A549 (cell line): ENCODE measurements at regions not wholly inside any gene's neighbourhood (a gene's known extent, or its start where the extent isn't known, plus 50 kb on each side); places are given as distances from the start of the nearest gene placed in this dataset.

ENCODE experiments used
- ATAC-seq, 2 experiments: fragments of 200-7000 bp in 1 of 2; fragments of >200 bp in 1 of 2; cut with Nextera tagmentation in 1 of 2; cut with Tn5 transposase in 1 of 2; 3 replicates each; pipeline versions ENCODE4 v1.8.0 to v1.9.1; 2018 to 2020; ENCODE audit warnings: mild to moderate bottlenecking in 1 of 2, moderate library complexity in 1 of 2
- CTCF ChIA-PET: fragments of 300-600 bp; sonication (Branson Sonifier 250); formaldehyde crosslinking; extraction: SDS; loops from one replicate; lab custom pipeline; 2021; ENCODE audit warnings: antibody characterized with exemption, inconsistent platforms; lab: Yijun Ruan, JAX
- POLR2A ChIA-PET: fragments of 350-600 bp; formaldehyde crosslinking; extraction: SDS; loops from one replicate; lab custom pipeline; 2021; ENCODE audit warnings: antibody characterized with exemption, inconsistent platforms; lab: Yijun Ruan, JAX
- DNase-seq, 2 experiments: peaks; one replicate each; pipeline versions ENCODE4 v3.0.0 to v3.0.0-alpha.2; 2011 to 2016; ENCODE audit warnings: low read depth in 1 of 2, low spot score in 1 of 2
- FAIRE-seq: peaks from 2 replicates; lab custom pipeline; 2011; peaks lifted over from hg19 to GRCh38; lab: Jason Lieb, UNC
- H3K27ac ChIP-seq, 2 experiments: fragments of >200 bp; sonication (Bioruptor Twin); formaldehyde crosslinking; 3 replicates each; pipeline ENCODE4 v1.5.1; 2016 to 2017
- H3K4me1 ChIP-seq: fragments of >200 bp; sonication (Bioruptor Twin); formaldehyde crosslinking; 3 replicates; pipeline ENCODE4 v1.6.1; 2016
- H3K4me2 ChIP-seq: fragments of >200 bp; sonication (Bioruptor Twin); formaldehyde crosslinking; 3 replicates; pipeline ENCODE4 v1.6.1; 2016
- H3K4me3 ChIP-seq: fragments of >200 bp; sonication (Bioruptor Twin); formaldehyde crosslinking; 3 replicates; pipeline ENCODE4 v1.5.1; 2016
- H3K9me3 ChIP-seq: fragments of >200 bp; sonication (Bioruptor Twin); formaldehyde crosslinking; 3 replicates; pipeline ENCODE4 v1.6.1; 2016
- CBX2 ChIP-seq: fragments of 200-600 bp; sonication (generic); IDR thresholded peaks from 2 replicates; pipeline ENCODE4 v1.6.1; 2016; ENCODE audit warnings: low read depth, mild to moderate bottlenecking, borderline replicate concordance
- CBX8 ChIP-seq: fragments of 200-600 bp; sonication (generic); IDR thresholded peaks from 2 replicates; pipeline ENCODE4 v1.6.1; 2016
- CEBPB ChIP-seq, 2 experiments: fragments of >200 bp in 1 of 2; sonication (Bioruptor Twin) in 1 of 2; formaldehyde crosslinking in 1 of 2; IDR thresholded peaks; 2 replicates each; pipeline ENCODE4 v1.6.1; 2012 to 2016
- CHD2 ChIP-seq: fragments of 150-350 bp; IDR thresholded peaks from 2 replicates; pipeline ENCODE4 v1.6.1; 2014; ENCODE audit warnings: low read length; ENCODE audit not compliant: partially characterized antibody
- CHD4 ChIP-seq: fragments of 200-600 bp; sonication (generic); IDR thresholded peaks from 2 replicates; pipeline ENCODE4 v1.6.1; 2016; ENCODE audit warnings: antibody characterized with exemption, mild to moderate bottlenecking, borderline replicate concordance
- EHF ChIP-seq: fragments of 250-450 bp; sonication (Bioruptor Pico); IDR thresholded peaks from 2 replicates; pipeline ENCODE4 v1.5.0; 2020; ENCODE audit warnings: mild to moderate bottlenecking
- EHMT2 ChIP-seq: fragments of 200-600 bp; sonication (generic); IDR thresholded peaks from 2 replicates; pipeline ENCODE4 v1.6.1; 2016; ENCODE audit warnings: antibody characterized with exemption, low read depth, mild to moderate bottlenecking, moderate library complexity
- ESRRA ChIP-seq: fragments of 150-350 bp; IDR thresholded peaks from 2 replicates; pipeline ENCODE4 v1.6.1; 2014; ENCODE audit warnings: mild to moderate bottlenecking, low read length, borderline replicate concordance
- FOSB ChIP-seq: fragments of 250-450 bp; sonication (Bioruptor Pico); IDR thresholded peaks from 2 replicates; pipeline ENCODE4 v1.5.0; 2020; ENCODE audit warnings: mild to moderate bottlenecking, moderate library complexity
- GATA3 ChIP-seq: IDR thresholded peaks from 2 replicates; pipeline ENCODE4 v1.6.1; 2012; ENCODE audit warnings: borderline replicate concordance
- HEYL ChIP-seq: fragments of 250-450 bp; sonication (Bioruptor Pico); IDR thresholded peaks from 2 replicates; pipeline ENCODE4 v1.8.0; 2021; ENCODE audit warnings: mild to moderate bottlenecking, moderate library complexity
- HOXB13 ChIP-seq: fragments of 250-450 bp; sonication (Bioruptor Pico); IDR thresholded peaks from 2 replicates; pipeline ENCODE4 v1.5.0; 2020; ENCODE audit warnings: low read depth, mild to moderate bottlenecking, moderate library complexity
- HOXB5 ChIP-seq: fragments of 250-450 bp; sonication (Bioruptor Pico); IDR thresholded peaks from 2 replicates; pipeline ENCODE4 v1.5.0; 2020; ENCODE audit warnings: mild to moderate bottlenecking, moderate library complexity
- MYC ChIP-seq: IDR thresholded peaks from 2 replicates; pipeline ENCODE4 v1.6.1; 2012; ENCODE audit warnings: mild to moderate bottlenecking, inconsistent platforms, low read length, improper control_type of control experiment, borderline replicate concordance
- NPAS2 ChIP-seq: fragments of 250-450 bp; sonication (Bioruptor Pico); IDR thresholded peaks from 2 replicates; pipeline ENCODE4 v1.8.0; 2022; ENCODE audit warnings: mild to moderate bottlenecking, moderate library complexity, borderline replicate concordance
- NR3C1 ChIP-seq: fragments of >200 bp; sonication (Bioruptor Twin); formaldehyde crosslinking; IDR thresholded peaks from 3 replicates; pipeline ENCODE4 v1.6.1; 2017
- POLR2A ChIP-seq: IDR thresholded peaks from 2 replicates; pipeline ENCODE4 v1.6.1; 2012; ENCODE audit warnings: mild to moderate bottlenecking, low read length
- POLR2AphosphoS2 ChIP-seq: conservative IDR thresholded peaks from 2 replicates; pipeline ENCODE4 v1.6.1; 2012; ENCODE audit warnings: low read length, improper control_type of control experiment, inconsistent platforms
- RCOR1 ChIP-seq: fragments of 150-350 bp; IDR thresholded peaks from 2 replicates; pipeline ENCODE4 v1.6.1; 2014; ENCODE audit warnings: antibody characterized with exemption, low read length, low read depth
- RFX5 ChIP-seq: fragments of 450-650 bp; IDR thresholded peaks from 2 replicates; pipeline ENCODE4 v1.7.1; 2014; ENCODE audit warnings: antibody characterized with exemption, mild to moderate bottlenecking, moderate library complexity
- TFCP2L1 ChIP-seq: fragments of 250-450 bp; sonication (Bioruptor Pico); IDR thresholded peaks from 2 replicates; pipeline ENCODE4 v1.5.0; 2021; ENCODE audit warnings: mild to moderate bottlenecking
- ZC3H11A ChIP-seq: fragments of 450-650 bp; IDR thresholded peaks from 2 replicates; pipeline ENCODE4 v1.6.1; 2014; ENCODE audit warnings: antibody characterized with exemption, mild to moderate bottlenecking
- ZFP36 ChIP-seq: fragments of 450-650 bp; IDR thresholded peaks from 2 replicates; pipeline ENCODE4 v1.6.1; 2014; ENCODE audit warnings: borderline replicate concordance; ENCODE audit not compliant: partially characterized antibody
- WGBS: methylation state at CpG from one replicate; pipeline ENCODE4 v1.1.6; 2017; ENCODE audit errors: missing lambda C conversion rate; 5-methylcytosine and 5-hydroxymethylcytosine counted together
- TF ChIP-seq, protein P1 (sequence below): fragments of 200-600 bp; sonication (generic); IDR thresholded peaks from 2 replicates; pipeline ENCODE4 v1.6.1; 2016; ENCODE audit warnings: antibody characterized with exemption, mild to moderate bottlenecking, moderate library complexity
- TF ChIP-seq, protein P2 (sequence below): fragments of 150-350 bp; IDR thresholded peaks from 2 replicates; pipeline ENCODE4 v1.6.1; 2014; ENCODE audit warnings: low read depth, mild to moderate bottlenecking, low read length
- TF ChIP-seq, protein P3 (sequence below): fragments of 250-450 bp; sonication (Bioruptor Pico); IDR thresholded peaks from 2 replicates; pipeline ENCODE4 v1.5.0; 2020; ENCODE audit warnings: low read depth, mild to moderate bottlenecking, moderate library complexity

DNA sequence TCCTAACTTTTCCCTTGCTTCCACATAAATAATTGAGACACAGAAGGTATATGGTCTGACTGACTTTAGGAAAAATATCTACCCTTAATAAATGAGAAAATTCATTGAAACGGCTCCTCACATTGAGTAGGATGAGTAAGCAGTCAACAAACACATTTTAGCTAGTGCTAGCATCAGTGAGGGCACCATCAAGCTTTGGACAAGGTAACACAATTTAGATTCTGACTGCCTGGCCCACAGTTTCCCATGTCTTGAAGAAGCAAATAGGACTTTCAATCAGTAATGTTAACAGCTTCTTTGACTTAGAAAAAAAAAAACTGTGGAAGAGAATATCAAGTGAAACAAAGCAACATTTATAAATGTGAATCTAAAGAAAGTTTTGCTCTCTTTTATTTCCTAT is 70.1 kb upstream of the MBNL1 start:
- CTCF ChIA-PET = interaction anchor here (0.7 to 1.7 kb wide), 3 partner anchors 9 to 21 kb away, joined by 3 to 4 read pairs (median 3); no protein-coding TSS in a partner anchor
- 31% methylated on average over 1 of the region's 1 CpG for WGBS
- POLR2A ChIA-PET = no interaction called here
- FAIRE-seq = no peak
- no peak overlapping the region for H3K4me3 ChIP-seq
- no peaks in the 10 kb centered on the region for H3K9me3 ChIP-seq
- TF ChIP-seq, protein P1, sequence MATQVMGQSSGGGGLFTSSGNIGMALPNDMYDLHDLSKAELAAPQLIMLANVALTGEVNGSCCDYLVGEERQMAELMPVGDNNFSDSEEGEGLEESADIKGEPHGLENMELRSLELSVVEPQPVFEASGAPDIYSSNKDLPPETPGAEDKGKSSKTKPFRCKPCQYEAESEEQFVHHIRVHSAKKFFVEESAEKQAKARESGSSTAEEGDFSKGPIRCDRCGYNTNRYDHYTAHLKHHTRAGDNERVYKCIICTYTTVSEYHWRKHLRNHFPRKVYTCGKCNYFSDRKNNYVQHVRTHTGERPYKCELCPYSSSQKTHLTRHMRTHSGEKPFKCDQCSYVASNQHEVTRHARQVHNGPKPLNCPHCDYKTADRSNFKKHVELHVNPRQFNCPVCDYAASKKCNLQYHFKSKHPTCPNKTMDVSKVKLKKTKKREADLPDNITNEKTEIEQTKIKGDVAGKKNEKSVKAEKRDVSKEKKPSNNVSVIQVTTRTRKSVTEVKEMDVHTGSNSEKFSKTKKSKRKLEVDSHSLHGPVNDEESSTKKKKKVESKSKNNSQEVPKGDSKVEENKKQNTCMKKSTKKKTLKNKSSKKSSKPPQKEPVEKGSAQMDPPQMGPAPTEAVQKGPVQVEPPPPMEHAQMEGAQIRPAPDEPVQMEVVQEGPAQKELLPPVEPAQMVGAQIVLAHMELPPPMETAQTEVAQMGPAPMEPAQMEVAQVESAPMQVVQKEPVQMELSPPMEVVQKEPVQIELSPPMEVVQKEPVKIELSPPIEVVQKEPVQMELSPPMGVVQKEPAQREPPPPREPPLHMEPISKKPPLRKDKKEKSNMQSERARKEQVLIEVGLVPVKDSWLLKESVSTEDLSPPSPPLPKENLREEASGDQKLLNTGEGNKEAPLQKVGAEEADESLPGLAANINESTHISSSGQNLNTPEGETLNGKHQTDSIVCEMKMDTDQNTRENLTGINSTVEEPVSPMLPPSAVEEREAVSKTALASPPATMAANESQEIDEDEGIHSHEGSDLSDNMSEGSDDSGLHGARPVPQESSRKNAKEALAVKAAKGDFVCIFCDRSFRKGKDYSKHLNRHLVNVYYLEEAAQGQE = no peak
- TF ChIP-seq RCOR1 = no peak
- TF ChIP-seq RFX5 = no peak
- TF ChIP-seq CBX2 = no peak
- TF ChIP-seq CEBPB (IDR thresholded peaks at IDR 0.05) = no peak
- no peak for TF ChIP-seq HEYL (CRISPR knock-in tag)
- TF ChIP-seq HOXB13 (CRISPR knock-in tag) = no peak
- no peak for TF ChIP-seq POLR2AphosphoS2
- TF ChIP-seq GATA3 = no peak
- no peak for TF ChIP-seq CHD4
- no peak for TF ChIP-seq ZC3H11A
- TF ChIP-seq, protein P2, sequence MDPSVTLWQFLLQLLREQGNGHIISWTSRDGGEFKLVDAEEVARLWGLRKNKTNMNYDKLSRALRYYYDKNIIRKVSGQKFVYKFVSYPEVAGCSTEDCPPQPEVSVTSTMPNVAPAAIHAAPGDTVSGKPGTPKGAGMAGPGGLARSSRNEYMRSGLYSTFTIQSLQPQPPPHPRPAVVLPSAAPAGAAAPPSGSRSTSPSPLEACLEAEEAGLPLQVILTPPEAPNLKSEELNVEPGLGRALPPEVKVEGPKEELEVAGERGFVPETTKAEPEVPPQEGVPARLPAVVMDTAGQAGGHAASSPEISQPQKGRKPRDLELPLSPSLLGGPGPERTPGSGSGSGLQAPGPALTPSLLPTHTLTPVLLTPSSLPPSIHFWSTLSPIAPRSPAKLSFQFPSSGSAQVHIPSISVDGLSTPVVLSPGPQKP = no peak
- TF ChIP-seq EHMT2 = no peak
- no peak for TF ChIP-seq HOXB5
- TF ChIP-seq FOSB = no peak
- TF ChIP-seq ESRRA = no peak
- no peak overlapping the region for H3K27ac ChIP-seq
- no peak for ATAC-seq
- no peak for DNase-seq
- H3K4me1 ChIP-seq = peaks cover 27% of the 10 kb centered on the region
- H3K4me2 ChIP-seq = peak overlapping the region; percentile 11; the same call in 2 of the 3 replicates

DNA sequence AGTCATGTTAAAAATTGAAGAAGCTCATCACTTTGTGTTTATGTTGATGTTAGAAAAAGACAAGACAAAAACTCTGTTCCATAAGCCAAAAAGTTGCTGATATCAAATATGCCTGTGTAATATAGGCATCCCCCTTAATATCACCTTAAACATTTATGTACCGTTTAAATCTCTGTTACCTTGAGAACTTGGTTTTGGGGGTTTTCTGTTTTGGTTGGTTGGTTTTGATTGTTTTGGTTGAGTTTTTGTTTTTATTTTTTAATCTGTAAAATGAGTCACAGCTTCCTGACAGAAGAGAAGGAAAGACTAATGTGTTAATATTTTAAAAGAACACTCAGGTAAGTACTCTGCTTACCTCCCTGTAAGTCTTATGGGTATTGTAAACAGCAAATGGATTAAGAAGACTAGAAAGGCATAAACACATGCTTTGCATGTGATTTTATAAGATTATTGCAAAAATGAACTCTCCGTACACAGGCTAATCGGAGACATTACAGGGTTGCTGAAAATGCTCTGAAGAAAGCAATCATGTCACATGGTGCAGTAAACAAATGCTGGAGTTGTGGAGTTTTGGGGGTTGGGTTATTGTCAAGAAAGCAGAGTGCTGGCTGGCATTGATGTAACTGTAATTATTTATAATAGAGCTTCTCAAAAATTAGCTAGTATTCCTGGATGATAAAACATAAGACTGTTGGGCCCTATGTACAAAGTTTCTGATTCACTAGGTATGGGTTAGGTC is 69.5 kb upstream of the MBNL1 start:
- peak in 1 of 2 experiments; percentile 46; a peak in 3 of 6 replicates for ATAC-seq
- H3K4me3 ChIP-seq = no peak overlapping the region
- CTCF ChIA-PET = interaction anchor here (0.8 to 1.7 kb wide), 3 partner anchors 9 to 20 kb away, joined by 3 to 4 read pairs (median 3); no protein-coding TSS in a partner anchor
- POLR2A ChIA-PET = no interaction called here
- H3K27ac ChIP-seq = no peak overlapping the region
- FAIRE-seq = no peak
- 71% methylated on average over 3 of the region's 3 CpGs for WGBS
- peaks cover 33% of the 10 kb centered on the region for H3K4me1 ChIP-seq
- no peaks in the 10 kb centered on the region for H3K9me3 ChIP-seq
- H3K4me2 ChIP-seq = no peak overlapping the region; the same call in 1 of the 3 replicates
- DNase-seq = no peak
- TF ChIP-seq NR3C1 = no peak
- TF ChIP-seq MYC = no peak
- no peak for TF ChIP-seq EHF (CRISPR knock-in tag)
- TF ChIP-seq, protein P3, sequence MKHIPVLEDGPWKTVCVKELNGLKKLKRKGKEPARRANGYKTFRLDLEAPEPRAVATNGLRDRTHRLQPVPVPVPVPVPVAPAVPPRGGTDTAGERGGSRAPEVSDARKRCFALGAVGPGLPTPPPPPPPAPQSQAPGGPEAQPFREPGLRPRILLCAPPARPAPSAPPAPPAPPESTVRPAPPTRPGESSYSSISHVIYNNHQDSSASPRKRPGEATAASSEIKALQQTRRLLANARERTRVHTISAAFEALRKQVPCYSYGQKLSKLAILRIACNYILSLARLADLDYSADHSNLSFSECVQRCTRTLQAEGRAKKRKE (CRISPR knock-in tag) = no peak
- no peak for TF ChIP-seq NPAS2 (CRISPR knock-in tag)
- no peak for TF ChIP-seq POLR2AphosphoS2
- TF ChIP-seq TFCP2L1 (CRISPR knock-in tag) = no peak
- TF ChIP-seq POLR2A = no peak
- TF ChIP-seq ZFP36 = no peak
- TF ChIP-seq CHD2 = no peak
- TF ChIP-seq CBX8 = no peak
- TF ChIP-seq EHMT2 = no peak
